ENCODE measurements at regions not wholly inside any gene's neighbourhood (a gene's known extent, or its start where the extent isn't known, plus 50 kb on each side); places are given as distances from the start of the nearest gene placed in this dataset.

DNA sequence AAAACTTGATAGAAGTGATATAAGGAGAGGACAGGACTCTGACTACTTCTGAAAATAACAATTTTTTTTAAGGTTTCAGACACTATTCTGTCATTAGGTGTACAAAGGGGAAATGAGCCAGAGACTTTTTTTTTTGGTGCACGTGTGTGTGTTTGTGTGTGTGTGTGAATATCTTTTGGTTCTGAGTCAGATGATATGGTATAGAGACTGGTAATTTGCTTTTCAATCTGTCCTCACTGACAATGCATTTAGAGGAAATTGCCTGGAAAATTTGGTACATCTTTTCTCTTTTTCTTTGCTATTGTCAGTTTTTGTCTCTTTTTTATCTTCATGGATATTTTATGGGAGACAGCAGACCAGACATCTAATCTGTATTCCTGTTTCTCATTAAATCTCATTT is 59.3 kb downstream of the DDIT4L start:
- no peak for DNase-seq

DNA sequence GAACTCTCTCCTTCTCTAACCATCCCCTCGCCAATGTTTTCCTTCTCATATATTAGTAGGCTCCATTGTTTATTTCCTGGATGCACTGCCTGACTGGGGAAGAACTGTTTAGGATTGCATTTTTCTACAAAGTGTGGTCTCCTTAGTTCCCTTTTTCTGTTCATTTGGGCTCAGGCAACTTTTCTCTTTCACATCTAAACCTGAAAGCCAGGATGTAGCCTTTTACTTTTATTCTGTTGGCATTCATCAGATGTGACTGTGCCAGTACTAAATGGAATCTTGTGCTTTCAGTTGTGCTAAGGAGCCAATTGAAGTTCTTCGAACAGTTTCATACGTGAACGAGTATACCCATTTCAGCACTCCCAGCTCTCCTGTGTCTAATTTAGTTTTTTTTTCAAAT is 59.8 kb downstream of the DDIT4L start:
- no peak for DNase-seq

DNA sequence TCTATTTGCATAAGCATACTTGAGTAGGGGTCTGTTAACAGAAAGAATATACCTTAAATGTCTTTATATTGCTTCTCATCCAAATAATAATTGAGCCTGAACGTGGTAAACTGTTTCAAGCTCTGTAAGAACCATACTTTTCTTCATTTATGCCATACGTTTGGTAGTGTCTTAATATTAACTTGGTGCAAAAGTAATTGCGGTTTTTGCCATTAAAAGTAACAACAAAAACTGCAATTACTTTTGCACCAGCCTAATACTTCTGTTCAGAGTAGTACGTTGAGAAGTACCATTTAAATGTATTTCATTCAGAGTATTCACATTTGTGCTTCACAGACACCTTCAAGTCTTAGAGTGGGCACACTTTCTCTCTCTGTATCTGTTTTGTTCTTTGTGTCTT is 60.5 kb downstream of the DDIT4L start:
- DNase-seq = no peak

DNA sequence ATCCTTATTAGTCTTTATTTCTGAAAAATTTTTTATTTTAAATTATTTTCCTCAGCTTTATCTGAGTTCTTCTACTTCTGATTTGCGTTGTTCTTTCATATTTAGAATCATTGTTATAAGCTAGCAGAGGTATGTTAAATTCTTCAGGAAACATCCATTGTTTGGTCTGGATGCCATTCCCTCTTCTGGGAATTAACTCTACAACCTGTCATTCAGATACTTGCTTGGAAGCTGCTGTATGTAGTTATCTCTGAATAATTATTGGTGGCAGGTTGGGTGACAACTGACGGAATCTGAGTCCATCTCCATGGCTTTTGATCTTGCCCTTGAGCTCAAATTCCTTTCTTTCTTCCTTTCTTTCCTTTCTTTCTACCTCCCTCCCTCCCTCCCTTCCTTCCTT is 61.9 kb downstream of the DDIT4L start:
- no peak for DNase-seq

DNA sequence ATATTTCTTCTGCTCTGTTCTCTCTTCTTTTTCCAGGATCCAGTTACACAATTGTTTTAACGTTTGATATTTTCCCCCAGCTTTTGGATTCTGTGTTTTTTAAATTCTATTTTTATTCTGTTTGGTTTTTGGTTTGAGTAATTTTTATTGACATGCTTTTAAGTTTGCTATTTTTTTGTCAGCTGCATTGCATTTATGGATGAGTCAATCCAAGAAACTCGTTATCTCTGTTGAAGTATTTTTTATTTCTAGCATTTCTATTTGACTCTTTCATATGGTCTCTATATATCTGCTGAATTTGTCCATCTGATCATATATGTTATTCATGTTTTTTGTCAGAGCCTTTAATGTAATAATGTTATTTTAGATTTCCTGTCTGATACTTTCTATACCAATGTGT is 65.6 kb downstream of the DDIT4L start:
- DNase-seq = no peak

DNA sequence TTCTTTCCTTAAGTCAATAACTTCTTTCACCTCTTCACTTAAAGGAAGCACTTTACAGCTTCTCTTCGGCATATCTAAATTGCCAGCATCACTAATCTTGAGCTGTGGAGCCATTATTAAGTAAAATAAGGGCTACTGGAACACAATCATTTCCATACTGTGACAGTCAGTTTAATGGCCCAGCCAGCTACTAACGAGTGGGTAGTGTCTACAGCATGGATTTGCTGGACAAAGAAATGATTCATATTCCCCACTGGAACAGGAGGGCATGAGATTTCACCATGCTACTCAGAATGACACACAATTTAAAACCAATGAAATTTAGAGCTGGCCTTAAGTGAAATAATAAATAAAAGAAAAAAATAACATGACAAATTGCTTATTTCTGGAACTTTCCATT is 72.1 kb downstream of the DDIT4L start:
- no peak for DNase-seq

DNA sequence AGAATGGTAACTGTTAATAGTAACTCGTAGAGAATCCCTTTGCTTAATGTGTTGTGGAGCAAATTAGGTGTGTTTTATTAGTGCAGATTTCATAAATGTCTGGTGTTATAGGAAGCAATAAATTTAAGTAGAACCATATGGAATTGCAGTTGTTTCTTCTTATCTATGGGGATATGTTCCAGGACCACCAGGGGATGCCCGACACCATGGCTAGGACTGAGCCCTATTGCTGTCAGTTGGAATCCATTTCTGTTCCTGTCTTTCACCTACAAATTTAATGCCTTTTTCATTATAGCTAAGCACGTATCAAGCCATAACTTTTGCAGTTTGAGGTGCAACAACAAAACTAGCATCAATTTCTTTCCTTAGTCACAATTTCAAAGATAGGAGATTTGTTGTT is 72.5 kb downstream of the DDIT4L start:
- no peak for DNase-seq

DNA sequence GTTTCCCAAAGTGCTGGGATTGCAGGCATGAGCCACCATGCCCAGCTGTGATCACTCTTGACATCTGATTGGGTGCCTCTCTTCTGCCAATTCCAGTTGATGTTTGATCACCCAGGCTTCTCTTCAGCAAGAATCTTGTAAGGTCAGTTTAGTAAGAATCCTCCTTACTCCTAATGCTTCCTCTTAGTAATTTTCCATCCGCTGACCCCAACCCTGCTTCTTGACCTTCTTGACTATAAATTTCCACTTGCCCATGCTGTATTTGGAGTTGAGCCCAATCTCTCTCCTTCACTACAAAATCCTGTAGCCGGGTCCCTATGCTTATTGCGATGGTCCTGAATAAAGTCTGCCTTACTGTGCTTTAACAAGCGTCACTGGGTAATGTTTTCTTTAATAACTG is 75.4 kb downstream of the DDIT4L start:
- no peak for DNase-seq

DNA sequence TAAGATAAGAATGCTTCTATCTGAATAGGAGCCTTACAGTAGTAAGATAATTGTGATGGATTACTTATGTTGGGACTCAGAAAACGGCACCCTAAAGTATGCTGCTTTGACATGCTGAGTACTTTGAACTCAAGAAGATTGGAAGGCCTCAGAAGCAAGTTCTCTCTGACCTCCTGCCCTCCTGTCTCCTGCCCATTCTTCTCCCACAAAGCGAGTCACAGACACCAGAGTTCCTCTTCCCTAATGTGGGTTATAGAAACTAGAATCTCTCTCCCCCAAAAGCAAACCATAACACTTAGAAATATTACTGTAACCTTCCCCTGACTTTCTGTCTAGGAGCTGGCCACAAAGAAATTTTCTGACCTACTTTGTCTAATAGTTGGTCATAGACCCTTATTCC is 76.5 kb downstream of the DDIT4L start:
- DNase-seq = no peak

DNA sequence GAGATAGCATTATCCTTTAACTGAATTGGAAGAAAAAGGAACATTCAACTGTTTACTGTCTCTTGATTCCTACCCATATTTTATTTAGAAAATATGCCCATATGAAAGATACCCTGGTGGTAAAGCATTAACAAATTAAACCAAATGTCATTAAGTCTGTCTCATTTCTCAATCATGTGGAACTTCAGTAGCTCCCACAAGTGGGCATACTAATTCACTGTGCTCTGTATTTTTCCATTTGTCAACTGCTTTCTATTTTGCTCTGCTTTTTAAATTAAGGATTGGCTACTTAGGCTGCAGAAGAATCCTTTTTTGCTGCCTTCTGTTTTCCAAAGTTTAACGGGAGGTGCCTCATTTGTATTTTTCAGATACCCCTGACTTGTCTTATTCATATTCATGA is 77.2 kb downstream of the DDIT4L start:
- no peak for DNase-seq

DNA sequence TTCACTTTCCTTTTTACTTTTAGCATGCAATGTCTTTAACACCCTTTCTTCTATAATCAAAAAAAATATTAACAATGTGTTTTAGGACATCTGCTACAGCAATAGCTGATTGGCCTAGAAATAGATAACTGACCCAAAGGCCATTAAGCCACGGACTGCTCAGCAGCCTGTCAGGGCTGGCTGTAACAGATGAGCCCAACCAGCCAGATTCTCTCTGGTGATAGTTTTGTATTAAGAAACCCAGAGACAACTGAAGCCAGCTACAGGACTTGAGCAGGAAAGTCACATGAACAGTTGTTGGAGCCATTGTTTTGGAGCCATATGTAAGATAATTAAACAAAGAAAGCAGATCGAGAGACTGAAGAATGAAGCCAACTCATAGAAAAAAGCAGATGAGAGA is 80.3 kb downstream of the DDIT4L start:
- no peak for DNase-seq

DNA sequence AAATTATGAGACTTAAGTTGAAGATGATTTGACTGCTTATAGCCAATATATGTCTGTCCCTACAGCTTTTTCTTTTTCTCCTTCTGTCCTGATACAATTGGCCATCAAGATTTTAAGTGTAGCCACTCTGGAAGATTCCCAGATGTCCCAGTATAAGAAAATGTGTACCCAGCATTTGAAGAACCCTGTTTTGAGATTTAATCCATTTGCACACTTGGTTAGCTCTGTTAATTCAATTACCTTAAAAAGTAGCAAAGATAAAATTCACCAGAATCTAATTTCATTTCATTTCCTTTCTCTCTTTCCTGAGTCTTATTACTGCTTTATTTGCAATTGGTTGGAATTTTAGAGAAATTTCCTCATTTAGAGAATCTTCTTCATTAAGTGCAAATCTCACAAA is 81.4 kb downstream of the DDIT4L start:
- DNase-seq = no peak

DNA sequence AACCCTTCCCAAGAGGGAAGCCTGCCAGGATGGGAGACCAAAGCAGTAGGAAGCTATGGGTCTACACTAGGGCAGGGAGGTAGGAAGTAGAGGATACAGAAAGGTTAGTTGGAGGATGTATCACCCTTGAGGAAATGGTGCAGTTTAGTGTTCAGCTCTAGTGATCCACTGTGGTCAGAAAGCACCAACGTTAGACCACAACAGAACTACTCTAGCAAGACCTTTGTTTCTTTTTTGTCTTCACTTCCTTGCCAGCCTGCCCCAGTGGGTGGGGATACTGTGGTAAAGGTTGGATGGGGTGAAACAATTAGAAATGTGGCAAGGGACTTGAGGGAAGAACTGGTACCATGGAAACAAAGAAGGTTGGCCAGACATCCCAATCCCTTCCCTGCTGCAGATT is 83.3 kb downstream of the DDIT4L start:
- no peak for DNase-seq

DNA sequence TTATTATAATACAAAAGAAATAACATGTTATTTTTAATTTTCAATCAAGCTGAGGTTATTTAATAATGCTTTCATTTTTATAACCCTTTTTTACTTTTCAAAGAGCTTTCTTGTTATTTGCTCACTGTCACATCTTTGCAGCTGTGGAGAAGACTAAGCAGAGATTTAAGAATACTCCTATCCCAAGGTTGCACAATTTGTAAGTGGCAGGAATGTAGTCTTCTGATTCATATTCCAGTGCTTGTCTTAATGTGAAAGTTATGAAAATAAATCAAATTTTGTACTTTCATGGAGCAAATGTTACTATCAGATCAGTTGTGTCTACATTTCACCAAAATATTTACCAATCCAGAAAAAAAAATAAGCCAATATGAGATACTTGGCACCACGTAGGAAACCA is 86.6 kb downstream of the DDIT4L start:
- no peak for DNase-seq

DNA sequence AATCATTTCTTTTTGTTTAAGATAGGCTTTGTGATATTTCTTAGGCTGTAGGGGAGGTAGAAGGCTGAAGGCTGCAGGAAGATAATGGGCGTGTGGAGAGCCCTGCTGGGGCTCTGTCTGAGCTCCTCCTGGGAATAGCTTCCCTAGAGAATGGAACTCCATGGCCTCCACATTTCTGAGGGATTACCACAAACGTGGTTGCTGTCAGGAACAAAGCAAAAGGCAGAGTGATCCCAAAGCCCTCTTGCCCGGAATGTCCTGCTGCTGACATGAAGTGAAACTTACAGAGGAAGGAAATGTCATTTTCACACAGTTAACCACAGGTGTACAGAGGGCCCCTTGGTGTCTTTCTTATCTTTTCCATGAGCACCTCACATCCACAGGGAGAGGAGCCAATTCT is 89.3 kb downstream of the DDIT4L start:
- no peak for DNase-seq

DNA sequence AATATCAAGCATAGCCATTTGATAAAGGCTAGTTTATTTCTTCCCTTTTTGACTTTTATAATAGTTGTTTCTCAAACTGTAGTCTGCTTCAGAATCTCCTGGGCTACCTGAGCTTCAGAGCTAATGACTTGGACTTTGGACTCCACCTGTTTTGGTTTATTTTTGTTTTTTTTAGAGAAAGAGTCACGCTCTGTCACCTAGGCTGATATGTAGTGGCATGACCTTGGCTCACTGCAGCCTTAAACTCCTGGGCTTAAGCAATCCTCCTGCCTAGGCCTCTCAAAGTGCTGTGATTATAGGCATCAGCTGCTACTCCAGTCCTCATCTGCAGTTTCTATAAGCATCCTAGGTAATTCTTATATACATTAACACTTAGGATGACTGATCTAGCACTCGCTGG is 90.5 kb downstream of the DDIT4L start:
- DNase-seq = no peak

DNA sequence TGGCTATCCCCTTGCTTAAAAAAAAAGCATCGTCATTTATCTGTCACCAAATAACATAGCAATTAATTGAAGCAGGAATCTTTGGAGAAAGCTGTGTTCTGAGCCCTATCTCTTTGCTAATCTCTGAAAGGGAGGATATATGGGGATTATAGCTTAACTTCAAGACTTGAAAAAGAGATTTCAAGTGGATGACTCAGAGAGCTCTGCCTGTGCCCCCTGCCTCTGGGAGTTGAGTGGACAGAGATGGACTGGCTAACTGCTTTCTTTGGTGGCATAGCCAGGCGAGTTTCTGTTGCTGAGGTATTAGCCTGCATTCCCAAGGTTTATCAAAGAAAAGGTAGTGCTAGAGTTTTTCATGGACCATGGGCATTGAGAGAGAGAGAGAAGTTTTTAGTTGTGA is 91.6 kb downstream of the DDIT4L start:
- DNase-seq = no peak

DNA sequence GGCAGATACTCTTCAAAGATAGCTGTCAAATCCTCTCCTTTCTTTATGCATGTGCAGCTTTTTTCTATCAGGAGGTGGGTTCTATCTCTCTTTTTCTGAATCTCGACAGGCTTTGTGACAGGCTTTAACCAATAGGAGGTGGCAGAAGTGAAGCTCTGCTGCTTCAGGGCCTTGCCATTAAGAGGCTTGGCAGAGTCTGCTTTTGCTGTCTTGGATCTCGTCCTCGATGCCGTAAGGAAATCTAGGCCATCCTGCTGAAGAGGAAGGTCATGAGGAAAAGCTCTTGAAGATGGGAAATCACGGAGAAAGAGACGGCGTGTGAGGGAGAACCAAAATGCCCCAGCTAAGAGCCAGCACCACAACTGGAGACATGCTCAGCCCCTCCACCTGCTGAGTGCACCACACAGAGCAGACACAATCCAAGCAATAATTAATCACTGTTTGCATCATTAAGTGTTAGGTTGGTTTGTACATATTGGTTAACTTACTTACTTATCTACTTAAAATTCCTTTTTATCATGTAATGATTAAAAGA is 92.2 kb downstream of the DDIT4L start:
- DNase-seq = no peak

DNA sequence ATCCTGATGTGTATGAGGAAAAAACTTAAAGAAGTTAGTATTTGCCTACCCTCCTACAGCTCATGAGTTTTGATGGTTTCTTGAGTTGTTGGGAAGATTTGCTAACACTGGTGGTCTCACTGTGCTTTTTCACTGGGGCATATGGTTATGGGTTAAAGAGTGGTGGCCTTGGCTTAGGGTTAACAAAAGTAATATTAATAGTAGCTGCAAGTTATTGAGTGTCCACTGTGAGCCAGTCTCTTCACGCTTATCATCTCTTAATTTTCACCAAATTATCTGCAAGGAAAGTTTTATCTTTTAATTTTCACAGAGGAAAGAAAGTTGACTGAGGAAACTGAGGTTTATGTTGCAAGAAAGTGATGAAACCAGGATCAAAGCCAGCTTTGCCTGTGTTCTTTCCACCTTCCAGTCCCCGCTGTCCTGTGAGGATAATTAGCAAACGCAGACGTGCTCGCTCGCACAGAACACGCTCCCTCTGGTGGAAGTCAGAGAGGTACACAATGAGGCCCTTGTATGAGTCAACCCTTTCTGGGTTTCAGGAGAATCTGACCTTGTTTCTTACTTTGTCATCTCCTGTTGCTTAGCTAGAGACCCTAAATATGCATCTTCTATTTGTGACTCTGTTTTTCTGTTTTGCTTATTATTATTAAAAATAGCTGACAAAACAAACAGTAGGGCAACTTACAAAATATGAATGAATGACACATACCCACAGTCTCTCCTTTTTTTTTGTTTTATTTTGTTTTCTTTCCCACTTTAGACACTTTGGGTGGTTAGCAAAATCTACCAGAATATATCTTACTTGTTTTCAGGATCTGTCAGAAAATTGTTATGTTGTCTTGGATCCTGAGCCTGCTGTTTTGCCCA is 94.3 kb downstream of the DDIT4L start:
- no peak for DNase-seq

DNA sequence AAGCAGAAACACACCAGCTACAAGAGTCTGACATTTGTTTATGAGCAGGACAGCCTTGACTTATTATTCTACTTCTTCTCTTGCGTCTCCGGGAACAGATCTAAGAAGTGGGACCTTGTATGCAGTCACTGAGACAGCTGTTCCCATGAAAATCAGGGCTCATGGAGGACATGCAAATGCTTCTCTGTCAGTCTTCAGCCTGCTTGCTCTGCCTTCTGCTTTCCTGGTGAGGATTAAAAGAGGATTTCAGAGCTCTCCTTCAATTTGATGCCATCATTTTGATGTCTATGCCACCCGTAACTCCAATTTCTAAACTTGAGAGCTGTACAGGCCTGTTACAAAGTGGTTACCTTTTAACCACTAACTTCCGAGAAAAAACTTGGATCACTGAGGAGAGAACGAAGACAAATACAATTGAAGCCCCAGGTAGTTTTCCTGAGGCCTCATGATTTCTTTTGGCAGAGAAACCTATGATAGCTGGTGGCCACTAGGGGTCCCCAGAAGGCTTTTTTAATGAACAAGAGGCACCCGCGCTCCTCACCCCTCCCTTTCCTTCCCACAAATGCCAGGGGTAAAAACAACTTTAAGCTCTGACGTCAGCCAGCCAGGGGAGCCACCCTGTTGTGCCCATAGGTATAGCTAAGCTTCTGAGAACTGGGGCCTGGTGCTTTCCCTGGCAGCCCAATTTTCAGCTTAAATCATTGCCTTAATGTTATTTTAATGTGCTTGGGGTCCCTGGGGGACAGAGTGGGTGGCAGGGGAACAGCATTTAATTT is 97.0 kb downstream of the DDIT4L start:
- peak; percentile 80 for DNase-seq

DNA sequence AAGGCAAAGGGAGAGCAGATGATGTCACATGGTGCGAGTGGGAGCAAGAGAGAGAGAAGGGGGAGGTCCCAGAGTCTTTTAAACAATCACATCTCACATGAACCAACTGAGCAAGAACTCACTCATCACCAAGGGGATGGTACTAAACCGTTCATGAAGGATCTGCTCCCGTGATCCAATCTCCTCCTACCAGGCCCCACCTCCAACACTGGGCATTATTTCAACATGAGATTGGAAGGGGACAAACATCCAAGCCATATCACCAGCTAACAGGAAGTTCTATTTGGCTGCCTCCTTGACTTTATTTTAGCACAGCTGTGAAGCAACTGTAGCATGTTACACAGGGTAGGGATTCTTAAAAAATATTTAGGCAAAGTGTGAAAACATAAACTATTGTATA is 102.5 kb downstream of the DDIT4L start:
- no peak for DNase-seq

DNA sequence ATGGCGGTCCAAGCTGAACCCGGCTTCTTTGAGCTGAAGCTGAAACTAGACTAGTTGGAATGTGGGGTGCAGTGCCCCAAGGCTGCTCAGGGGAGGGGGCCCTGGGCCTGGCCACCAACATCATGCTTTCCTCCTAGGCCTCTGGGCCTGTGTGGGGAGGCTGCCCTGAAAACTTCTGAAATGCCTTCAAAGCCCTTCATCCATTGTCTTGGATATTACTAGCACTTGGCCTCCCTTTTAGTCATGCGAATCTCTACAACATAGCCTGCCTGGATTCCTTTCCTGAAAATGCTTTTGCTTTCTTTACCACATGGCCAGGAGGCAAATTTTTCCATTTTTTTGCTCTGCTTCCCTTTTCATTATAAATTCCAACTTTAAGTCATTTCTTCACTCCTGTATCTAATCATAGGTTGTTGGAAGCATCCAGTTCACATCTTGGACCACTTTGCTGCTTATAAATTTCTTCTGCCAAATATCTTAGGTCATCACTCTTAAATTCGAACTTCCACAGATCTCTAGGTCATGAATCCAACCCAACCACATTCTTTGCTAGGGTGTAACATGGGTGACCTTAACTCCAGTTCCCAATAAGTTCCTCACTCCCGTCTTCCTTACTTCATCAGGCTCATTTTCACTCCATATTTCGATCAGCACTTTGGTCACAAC is 103.4 kb downstream of the DDIT4L start:
- no peak for DNase-seq

DNA sequence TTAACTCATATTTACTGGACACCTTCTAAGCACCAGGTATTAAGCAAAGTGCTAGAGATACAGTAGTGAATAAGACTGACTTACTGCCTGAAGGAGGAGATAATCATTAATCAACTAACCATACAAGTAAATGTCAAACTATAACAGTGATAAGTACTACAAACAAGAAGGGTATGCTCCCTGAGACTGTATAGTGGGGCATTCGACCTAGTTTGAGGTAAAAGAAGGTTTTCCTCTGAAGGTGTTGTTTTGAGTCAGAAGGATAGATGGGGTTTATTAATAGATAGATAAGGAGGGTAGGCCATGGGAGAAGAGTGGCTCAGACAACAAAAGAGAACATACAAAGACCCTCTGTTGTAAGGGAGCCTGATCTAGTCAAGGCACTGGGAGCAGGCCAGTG is 105.4 kb downstream of the DDIT4L start:
- no peak for DNase-seq

DNA sequence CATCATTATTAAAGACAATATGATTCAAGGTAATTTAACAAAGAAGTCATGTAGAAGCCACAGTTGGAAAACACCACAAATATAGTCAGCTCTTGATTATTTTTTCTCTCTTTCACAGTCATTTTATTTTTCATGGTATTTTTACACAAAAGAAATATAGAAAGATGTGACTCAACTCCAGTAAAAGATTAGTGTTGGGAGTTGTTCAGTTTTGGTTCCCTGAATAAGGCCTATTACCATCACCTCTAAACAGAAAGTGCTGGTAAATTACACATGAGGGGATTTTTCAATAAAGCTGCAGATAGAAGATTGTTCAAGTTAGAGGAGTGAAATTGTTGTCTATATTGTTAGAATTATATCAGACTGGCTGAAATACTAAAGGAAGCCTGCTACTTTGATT is 107.0 kb downstream of the DDIT4L start:
- DNase-seq = no peak
